ENCODE measurements at regions not wholly inside any gene's neighbourhood (a gene's known extent, or its start where the extent isn't known, plus 50 kb on each side); places are given as distances from the start of the nearest gene placed in this dataset.

- Histone ChIP-seq H3K9me3 (ENCODE audit: control insufficient read depth, low read length) (no peaks in the 10 kb centered on the region), H3K9ac (ENCODE audit: low read length) (no peak overlapping the region), H3K4me3 (ENCODE audit: low read length) (no peak overlapping the region), H3K36me3 (ENCODE audit: control insufficient read depth, insufficient read depth, low read length) (no peaks in the 10 kb centered on the region), H3K27me3 (ENCODE audit: control insufficient read depth, insufficient read depth, low read length) (no peaks in the 10 kb centered on the region), H3K4me1 (ENCODE audit: control insufficient read depth, insufficient read depth, low read length) (no peaks in the 10 kb centered on the region)
These were observed 965.5 kb upstream of the IGFBP7 start for GRCh38 chr4:58075724-58076123.

GRCh38 chr4:58074382-58074781, 964.2 kb upstream of the IGFBP7 start:
- no peak overlapping the region for H3K4me3 ChIP-seq (ENCODE audit: low read length)
- no peaks in the 10 kb centered on the region for H3K36me3 ChIP-seq (ENCODE audit: control insufficient read depth, insufficient read depth, low read length)
- H3K9me3 ChIP-seq (ENCODE audit: control insufficient read depth, low read length): no peaks in the 10 kb centered on the region
- H3K4me1 ChIP-seq (ENCODE audit: control insufficient read depth, insufficient read depth, low read length): no peaks in the 10 kb centered on the region
- H3K9ac ChIP-seq (ENCODE audit: low read length): no peak overlapping the region
- H3K27me3 ChIP-seq (ENCODE audit: control insufficient read depth, insufficient read depth, low read length): no peaks in the 10 kb centered on the region

- no peak overlapping the region for H3K4me3 ChIP-seq (ENCODE audit: low read length)
- H3K9ac ChIP-seq (ENCODE audit: low read length): no peak overlapping the region
- H3K27me3 ChIP-seq (ENCODE audit: control insufficient read depth, insufficient read depth, low read length): no peaks in the 10 kb centered on the region
- H3K9me3 ChIP-seq (ENCODE audit: control insufficient read depth, low read length): no peaks in the 10 kb centered on the region
- no peaks in the 10 kb centered on the region for H3K36me3 ChIP-seq (ENCODE audit: control insufficient read depth, insufficient read depth, low read length)
- no peaks in the 10 kb centered on the region for H3K4me1 ChIP-seq (ENCODE audit: control insufficient read depth, insufficient read depth, low read length)
These were observed 960.5 kb upstream of the IGFBP7 start for GRCh38 chr4:58070726-58071125.

- Histone ChIP-seq H3K4me3 (ENCODE audit: low read length) (no peak overlapping the region), H3K36me3 (ENCODE audit: control insufficient read depth, insufficient read depth, low read length) (no peaks in the 10 kb centered on the region), H3K9ac (ENCODE audit: low read length) (no peak overlapping the region), H3K4me1 (ENCODE audit: control insufficient read depth, insufficient read depth, low read length) (no peaks in the 10 kb centered on the region), H3K27me3 (ENCODE audit: control insufficient read depth, insufficient read depth, low read length) (no peaks in the 10 kb centered on the region), H3K9me3 (ENCODE audit: control insufficient read depth, low read length) (no peaks in the 10 kb centered on the region)
These were observed 954.5 kb upstream of the IGFBP7 start for GRCh38 chr4:58064653-58065052.

- H3K9ac ChIP-seq (ENCODE audit: low read length): no peak overlapping the region
- H3K27me3 ChIP-seq (ENCODE audit: control insufficient read depth, insufficient read depth, low read length): no peaks in the 10 kb centered on the region
- no peaks in the 10 kb centered on the region for H3K4me1 ChIP-seq (ENCODE audit: control insufficient read depth, insufficient read depth, low read length)
- no peak overlapping the region for H3K4me3 ChIP-seq (ENCODE audit: low read length)
- no peaks in the 10 kb centered on the region for H3K9me3 ChIP-seq (ENCODE audit: control insufficient read depth, low read length)
- no peaks in the 10 kb centered on the region for H3K36me3 ChIP-seq (ENCODE audit: control insufficient read depth, insufficient read depth, low read length)
These were observed 953.4 kb upstream of the IGFBP7 start for GRCh38 chr4:58063404-58064160.

- H3K4me1 ChIP-seq (ENCODE audit: control insufficient read depth, insufficient read depth, low read length): no peaks in the 10 kb centered on the region
- H3K36me3 ChIP-seq (ENCODE audit: control insufficient read depth, insufficient read depth, low read length): no peaks in the 10 kb centered on the region
- no peaks in the 10 kb centered on the region for H3K9me3 ChIP-seq (ENCODE audit: control insufficient read depth, low read length)
- H3K27me3 ChIP-seq (ENCODE audit: control insufficient read depth, insufficient read depth, low read length): no peaks in the 10 kb centered on the region
- H3K4me3 ChIP-seq (ENCODE audit: low read length): no peak overlapping the region
- H3K9ac ChIP-seq (ENCODE audit: low read length): no peak overlapping the region
These were observed 951.8 kb upstream of the IGFBP7 start for GRCh38 chr4:58061967-58062366.

- no peaks in the 10 kb centered on the region for H3K4me1 ChIP-seq (ENCODE audit: control insufficient read depth, insufficient read depth, low read length)
- no peaks in the 10 kb centered on the region for H3K36me3 ChIP-seq (ENCODE audit: control insufficient read depth, insufficient read depth, low read length)
- H3K4me3 ChIP-seq (ENCODE audit: low read length): no peak overlapping the region
- H3K9ac ChIP-seq (ENCODE audit: low read length): no peak overlapping the region
- no peaks in the 10 kb centered on the region for H3K27me3 ChIP-seq (ENCODE audit: control insufficient read depth, insufficient read depth, low read length)
- no peaks in the 10 kb centered on the region for H3K9me3 ChIP-seq (ENCODE audit: control insufficient read depth, low read length)
These were observed 940.3 kb upstream of the IGFBP7 start for GRCh38 chr4:58050439-58050838.

- no peaks in the 10 kb centered on the region for H3K27me3 ChIP-seq (ENCODE audit: control insufficient read depth, insufficient read depth, low read length)
- no peaks in the 10 kb centered on the region for H3K36me3 ChIP-seq (ENCODE audit: control insufficient read depth, insufficient read depth, low read length)
- no peaks in the 10 kb centered on the region for H3K9me3 ChIP-seq (ENCODE audit: control insufficient read depth, low read length)
- H3K4me1 ChIP-seq (ENCODE audit: control insufficient read depth, insufficient read depth, low read length): no peaks in the 10 kb centered on the region
- H3K4me3 ChIP-seq (ENCODE audit: low read length): no peak overlapping the region
- H3K9ac ChIP-seq (ENCODE audit: low read length): no peak overlapping the region
These were observed 938.3 kb upstream of the IGFBP7 start for GRCh38 chr4:58048491-58048890.

- Histone ChIP-seq H3K4me1 (ENCODE audit: control insufficient read depth, insufficient read depth, low read length) (no peaks in the 10 kb centered on the region), H3K27me3 (ENCODE audit: control insufficient read depth, insufficient read depth, low read length) (no peaks in the 10 kb centered on the region), H3K4me3 (ENCODE audit: low read length) (no peak overlapping the region), H3K36me3 (ENCODE audit: control insufficient read depth, insufficient read depth, low read length) (no peaks in the 10 kb centered on the region), H3K9me3 (ENCODE audit: control insufficient read depth, low read length) (no peaks in the 10 kb centered on the region), H3K9ac (ENCODE audit: low read length) (no peak overlapping the region)
These were observed 932.0 kb upstream of the IGFBP7 start for GRCh38 chr4:58042176-58042575.

GRCh38 chr4:57993944-57994343, 883.8 kb upstream of the IGFBP7 start:
- Histone ChIP-seq H3K36me3 (ENCODE audit: control insufficient read depth, insufficient read depth, low read length) (no peaks in the 10 kb centered on the region), H3K27me3 (ENCODE audit: control insufficient read depth, insufficient read depth, low read length) (no peaks in the 10 kb centered on the region), H3K9me3 (ENCODE audit: control insufficient read depth, low read length) (no peaks in the 10 kb centered on the region), H3K4me3 (ENCODE audit: low read length) (no peak overlapping the region), H3K4me1 (ENCODE audit: control insufficient read depth, insufficient read depth, low read length) (no peaks in the 10 kb centered on the region), H3K9ac (ENCODE audit: low read length) (no peak overlapping the region)

GRCh38 chr4:57989430-57989829, 879.2 kb upstream of the IGFBP7 start:
- no peaks in the 10 kb centered on the region for H3K4me1 ChIP-seq (ENCODE audit: control insufficient read depth, insufficient read depth, low read length)
- H3K27me3 ChIP-seq (ENCODE audit: control insufficient read depth, insufficient read depth, low read length): no peaks in the 10 kb centered on the region
- no peaks in the 10 kb centered on the region for H3K36me3 ChIP-seq (ENCODE audit: control insufficient read depth, insufficient read depth, low read length)
- H3K9ac ChIP-seq (ENCODE audit: low read length): no peak overlapping the region
- H3K4me3 ChIP-seq (ENCODE audit: low read length): no peak overlapping the region
- no peaks in the 10 kb centered on the region for H3K9me3 ChIP-seq (ENCODE audit: control insufficient read depth, low read length)

- Histone ChIP-seq H3K9me3 (ENCODE audit: control insufficient read depth, low read length) (no peaks in the 10 kb centered on the region), H3K27me3 (ENCODE audit: control insufficient read depth, insufficient read depth, low read length) (no peaks in the 10 kb centered on the region), H3K9ac (ENCODE audit: low read length) (no peak overlapping the region), H3K4me1 (ENCODE audit: control insufficient read depth, insufficient read depth, low read length) (no peaks in the 10 kb centered on the region), H3K4me3 (ENCODE audit: low read length) (no peak overlapping the region), H3K36me3 (ENCODE audit: control insufficient read depth, insufficient read depth, low read length) (no peaks in the 10 kb centered on the region)
These were observed 875.0 kb upstream of the IGFBP7 start for GRCh38 chr4:57985161-57985560.

- H3K4me1 ChIP-seq (ENCODE audit: control insufficient read depth, insufficient read depth, low read length): no peaks in the 10 kb centered on the region
- H3K27me3 ChIP-seq (ENCODE audit: control insufficient read depth, insufficient read depth, low read length): no peaks in the 10 kb centered on the region
- no peak overlapping the region for H3K4me3 ChIP-seq (ENCODE audit: low read length)
- no peaks in the 10 kb centered on the region for H3K36me3 ChIP-seq (ENCODE audit: control insufficient read depth, insufficient read depth, low read length)
- no peak overlapping the region for H3K9ac ChIP-seq (ENCODE audit: low read length)
- no peaks in the 10 kb centered on the region for H3K9me3 ChIP-seq (ENCODE audit: control insufficient read depth, low read length)
These were observed 870.9 kb upstream of the IGFBP7 start for GRCh38 chr4:57981123-57981522.
